SKM-1 treated with dmso at 0.1 percent for 144 hours (cell line): ENCODE measurements at regions not wholly inside any gene's neighbourhood (a gene's known extent, or its start where the extent isn't known, plus 50 kb on each side); places are given as distances from the start of the nearest gene placed in this dataset.
A peak's percentile ranks its signal among the peaks of the same experiment; 100 is the strongest.

ENCODE experiments used
- DNase-seq: peaks from one replicate; lab custom pipeline; 2025; ENCODE audit not compliant: unreplicated experiment; lab: John Stamatoyannopoulos, UW

- DNase-seq: peak; percentile 93
Observed at GRCh38 chr6:104326173-104327001, 533.3 kb downstream of the HACE1 start.

DNA sequence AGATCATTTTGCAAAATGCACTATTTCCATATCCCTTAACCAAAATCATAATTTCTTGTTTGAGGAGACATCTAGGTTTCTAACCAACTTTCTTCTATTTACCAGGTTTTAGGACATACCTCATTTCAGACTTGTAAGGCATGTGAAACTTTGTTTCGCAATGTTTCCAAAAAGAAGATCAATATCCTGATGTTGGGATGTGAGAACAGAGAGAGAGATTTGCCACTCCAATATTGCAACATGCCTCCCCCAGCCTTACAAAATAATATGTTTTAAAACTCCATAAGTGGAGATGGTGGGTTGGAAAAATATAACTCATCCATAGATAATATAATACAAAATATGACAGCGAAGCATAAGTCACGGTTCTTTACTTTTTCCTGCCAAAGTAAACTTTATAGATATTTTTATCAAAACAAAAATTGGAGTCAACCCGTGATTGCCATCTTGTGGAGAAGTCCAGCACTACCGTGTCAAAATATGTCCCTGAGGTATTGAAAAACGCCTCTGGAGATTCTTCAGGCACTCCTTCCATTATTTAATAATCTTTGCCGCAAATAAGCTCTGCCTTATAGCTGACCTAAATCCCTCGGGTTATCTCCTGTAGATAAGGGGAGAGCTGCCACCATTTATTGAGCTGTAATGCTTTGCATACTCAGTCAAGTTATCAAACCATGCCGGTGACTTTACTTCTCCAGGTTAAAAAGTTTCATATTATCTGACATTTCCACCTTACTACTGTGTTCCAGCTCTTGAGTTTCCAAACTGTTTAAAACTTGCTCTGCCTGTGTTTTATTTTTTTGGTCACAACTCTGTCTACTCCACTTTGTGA is 534.2 kb downstream of the HACE1 start:
- peak; percentile 68 for DNase-seq

GRCh38 chr6:104324301-104324700 is 535.4 kb downstream of the HACE1 start:
- peak; percentile 10 for DNase-seq

DNA sequence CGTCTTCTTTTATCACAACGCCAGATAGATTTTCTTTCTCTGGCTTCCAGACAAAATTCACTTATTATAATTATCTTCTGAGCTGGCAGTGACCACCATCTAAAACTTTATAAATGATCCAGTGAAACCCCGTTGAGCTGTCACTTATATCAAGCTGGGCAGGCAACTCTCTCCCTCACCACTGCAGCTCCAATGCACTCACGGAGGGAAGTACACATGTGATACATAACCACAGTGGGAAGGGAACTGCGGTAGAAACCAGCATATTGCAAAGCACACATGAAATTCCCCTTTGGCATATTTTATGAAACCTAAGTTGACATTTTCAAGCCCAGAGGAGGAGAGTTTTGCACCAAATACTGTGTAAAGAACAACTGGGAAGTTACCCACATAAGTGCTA is 536.9 kb downstream of the HACE1 start:
- peak; percentile 69 for DNase-seq

GRCh38 chr6:104321301-104321700 is 538.4 kb downstream of the HACE1 start:
- no peak for DNase-seq

- DNase-seq: no peak
Observed at GRCh38 chr6:104320896-104321295, 538.8 kb downstream of the HACE1 start.

DNA sequence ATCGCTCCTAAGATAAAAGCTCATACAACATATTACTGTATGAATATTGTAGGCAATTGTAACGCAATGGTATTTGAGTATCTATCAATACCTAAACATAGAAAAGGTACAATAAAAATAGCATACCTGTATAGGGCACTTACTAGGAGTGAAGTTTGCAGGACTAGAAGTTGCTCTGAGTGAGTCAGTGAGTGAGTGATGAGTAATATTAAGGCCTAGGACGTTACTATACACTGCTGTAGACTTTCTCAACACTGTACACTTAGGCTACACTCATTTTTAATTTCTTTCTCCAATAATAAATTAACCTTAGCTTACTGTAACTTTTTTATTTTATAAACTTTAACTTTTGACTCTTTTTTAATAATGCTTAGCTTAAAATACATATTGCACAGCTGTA is 546.9 kb downstream of the HACE1 start:
- DNase-seq: no peak

- DNase-seq: no peak
Observed at GRCh38 chr6:104306211-104306610, 553.5 kb downstream of the HACE1 start.

- DNase-seq: no peak
Observed at GRCh38 chr6:104305206-104305605, 554.5 kb downstream of the HACE1 start.

- no peak for DNase-seq
Observed at GRCh38 chr6:104301951-104302350, 557.8 kb downstream of the HACE1 start.

GRCh38 chr6:104286641-104287040 is 573.1 kb downstream of the HACE1 start:
- DNase-seq: no peak

DNA sequence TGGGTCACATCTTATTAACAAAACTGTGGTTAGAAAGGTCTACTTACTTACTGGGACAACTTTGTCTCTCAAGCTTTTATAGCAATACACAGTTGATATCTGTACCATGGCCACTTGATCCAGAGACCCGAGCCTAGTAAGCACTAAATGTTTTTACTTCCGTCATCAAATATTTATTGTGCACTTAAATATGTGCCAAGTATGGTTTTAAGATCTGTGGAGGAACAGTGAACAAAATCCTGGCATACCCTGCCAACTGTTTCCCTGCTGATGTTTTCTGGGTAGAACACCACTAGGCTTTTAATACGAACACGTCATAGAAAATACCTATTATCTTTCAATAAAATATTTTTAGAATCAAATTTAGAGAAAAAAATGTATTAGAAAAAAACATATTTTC is 574.8 kb downstream of the HACE1 start:
- DNase-seq: no peak

- no peak for DNase-seq
Observed at GRCh38 chr6:104282581-104282980, 577.1 kb downstream of the HACE1 start.

DNA sequence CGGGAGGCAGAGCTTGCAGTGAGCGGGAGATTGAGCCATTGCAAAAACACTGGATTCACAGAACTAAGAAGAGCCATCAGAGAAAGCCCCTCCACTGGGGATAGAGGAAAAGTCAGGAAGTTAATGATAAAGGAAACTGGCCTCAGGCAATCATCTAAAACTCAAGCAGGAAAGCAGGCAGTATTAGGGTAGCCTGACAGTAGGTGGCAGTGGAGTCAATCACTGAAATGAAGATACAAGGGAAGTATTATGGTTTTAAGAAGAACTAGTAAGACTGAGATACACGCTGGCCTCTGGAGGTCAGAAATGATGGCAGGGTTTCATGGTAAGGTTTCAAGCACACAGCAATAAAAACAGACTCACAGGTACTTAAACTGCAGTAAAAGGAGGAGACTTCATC is 578.3 kb downstream of the HACE1 start:
- peak; percentile 16 for DNase-seq

DNA sequence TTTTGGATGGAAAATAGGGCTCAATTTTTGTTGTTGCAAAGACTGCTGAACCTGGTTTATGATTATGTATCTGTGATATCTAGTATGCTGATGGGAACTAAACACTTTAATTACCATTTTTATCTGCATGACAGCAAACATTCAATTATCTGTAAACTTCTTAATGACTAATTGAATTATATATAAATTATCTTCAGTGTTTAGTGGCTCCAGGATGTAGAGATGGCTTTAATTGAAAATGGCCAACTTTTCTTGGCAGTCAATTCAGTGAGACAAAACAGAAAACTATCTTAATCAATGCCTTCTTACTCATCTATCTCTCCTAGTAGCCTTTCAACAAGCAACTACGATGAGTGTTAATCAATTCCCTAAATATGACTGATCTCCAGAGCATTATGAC is 591.3 kb downstream of the HACE1 start:
- no peak for DNase-seq

DNA sequence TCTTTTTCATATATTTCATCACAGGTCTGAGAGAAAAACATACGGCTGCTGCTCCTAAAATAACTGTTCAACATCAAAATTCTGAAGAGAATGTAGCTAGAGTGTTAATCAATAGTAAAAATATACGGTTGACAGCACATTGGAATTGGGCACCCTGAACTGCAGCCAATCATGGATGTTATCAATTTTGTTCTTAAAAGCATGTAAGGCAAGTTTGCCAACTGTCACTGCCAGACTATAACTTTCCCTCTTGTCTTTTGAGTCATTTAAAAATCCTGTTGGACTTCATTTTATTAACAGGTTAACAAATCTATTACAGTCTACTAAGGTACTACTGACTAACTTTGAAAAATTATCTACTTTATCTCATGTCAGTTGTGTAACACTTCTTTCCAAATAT is 592.8 kb downstream of the HACE1 start:
- no peak for DNase-seq

DNA sequence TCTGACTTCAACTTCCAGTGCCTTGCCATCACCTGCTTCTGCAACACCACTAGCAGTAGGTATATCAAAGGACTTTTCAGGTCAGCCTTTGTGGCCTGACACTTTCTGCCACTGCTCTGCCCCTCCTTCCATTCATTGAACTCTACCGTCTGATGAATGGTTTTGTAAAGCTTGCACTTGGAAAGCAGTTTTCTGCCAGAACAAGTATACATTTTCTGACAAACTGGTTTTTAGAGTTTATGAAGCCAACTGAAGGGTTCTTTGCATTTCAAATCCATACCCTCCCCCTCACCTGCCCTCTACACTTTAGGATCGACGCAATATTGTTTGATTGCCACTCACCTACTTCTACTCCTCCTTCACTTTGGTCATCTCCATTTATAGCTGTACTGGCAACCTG is 603.1 kb downstream of the HACE1 start:
- DNase-seq: no peak

DNA sequence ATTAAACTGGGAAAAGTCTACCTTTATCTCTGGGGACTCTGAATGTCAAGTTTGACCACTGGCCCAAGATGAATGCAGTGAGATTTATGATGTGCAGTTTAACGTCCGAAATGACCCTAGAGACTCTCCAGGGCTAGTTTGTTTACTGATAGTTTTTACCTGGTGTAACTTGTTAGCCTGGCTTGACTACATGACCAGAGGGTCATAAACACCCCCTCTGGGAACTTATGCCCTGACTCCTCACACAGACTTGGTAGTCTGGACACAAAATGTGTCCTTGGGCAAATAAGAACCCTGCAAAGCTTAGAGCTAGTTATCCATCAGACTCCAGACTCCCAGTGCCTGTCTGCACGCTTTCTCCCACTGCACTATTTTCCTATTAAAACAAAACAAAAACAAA is 606.5 kb downstream of the HACE1 start:
- DNase-seq: no peak

DNA sequence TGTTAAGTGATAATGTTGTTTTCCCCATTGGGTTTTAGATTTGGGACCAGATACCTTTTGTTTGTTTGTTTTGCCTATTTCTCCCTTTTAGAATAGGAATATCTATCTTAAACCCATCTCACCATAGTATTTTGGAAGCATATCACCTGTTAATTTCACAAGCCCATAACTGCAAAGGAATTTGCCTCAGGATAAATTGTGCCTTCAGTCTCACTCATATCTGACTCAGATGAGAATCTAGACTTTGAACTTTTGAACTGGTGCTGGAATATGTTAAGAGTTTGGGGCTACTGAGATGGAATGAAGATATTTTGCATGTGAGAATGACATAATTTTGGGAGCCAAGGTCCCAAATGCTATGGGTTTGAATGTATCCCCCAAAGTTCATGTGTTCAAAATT is 607.4 kb downstream of the HACE1 start:
- no peak for DNase-seq

- no peak for DNase-seq
Observed at GRCh38 chr6:104251651-104252050, 608.1 kb downstream of the HACE1 start.

DNA sequence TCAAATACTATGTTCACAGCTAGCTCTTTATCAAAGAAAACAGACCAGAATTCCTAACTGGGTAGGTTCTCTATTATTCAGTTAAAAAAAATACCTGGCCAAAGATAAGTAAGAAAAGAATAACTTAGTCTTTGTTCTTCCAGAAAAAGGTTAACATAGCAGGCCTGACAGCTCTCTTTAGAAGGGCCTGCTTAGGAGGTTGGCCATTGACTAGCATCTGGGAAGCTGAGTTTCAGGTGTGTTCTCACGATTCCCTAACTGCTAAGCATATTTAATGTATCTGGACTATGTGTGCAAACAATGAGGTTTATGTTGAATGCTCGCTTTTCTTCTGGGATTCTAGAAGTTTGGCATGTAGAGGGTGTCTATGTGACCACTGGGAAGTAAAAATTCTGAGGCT is 618.9 kb downstream of the HACE1 start:
- DNase-seq: no peak

DNA sequence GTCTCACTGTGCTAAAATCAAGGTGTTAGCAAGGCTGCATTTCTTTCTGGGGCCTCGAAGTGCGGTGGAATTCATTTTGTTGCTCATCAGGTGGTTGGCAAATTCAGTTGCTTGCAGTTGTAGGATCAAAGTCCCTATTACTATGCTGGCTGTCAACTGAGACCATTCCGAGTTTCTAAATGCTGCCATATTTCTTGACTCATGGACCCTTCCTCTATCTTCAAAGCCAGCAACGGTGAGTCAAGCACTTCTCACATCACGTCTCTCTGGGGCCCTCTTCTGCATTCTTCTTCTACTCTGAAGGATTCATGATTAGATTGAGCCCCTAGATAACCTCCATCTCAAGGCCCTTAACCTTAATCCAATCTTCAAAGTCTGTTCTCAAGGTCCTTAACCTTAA is 619.7 kb downstream of the HACE1 start:
- DNase-seq: no peak
